Common myeloid progenitor, CD34-positive (primary cell): ENCODE measurements at regions not wholly inside any gene's neighbourhood (a gene's known extent, or its start where the extent isn't known, plus 50 kb on each side); places are given as distances from the start of the nearest gene placed in this dataset.

Experiments
- CTCF ChIA-PET: fragments of 350-600 bp; sonication (Branson Sonifier 250); formaldehyde crosslinking; loops from one replicate; lab custom pipeline; 2021; ENCODE audit warnings: antibody characterized with exemption; lab: Charles Lee
- POLR2A ChIA-PET: fragments of 350-600 bp; sonication (Branson Sonifier 250); formaldehyde crosslinking; loops from one replicate; lab custom pipeline; 2021; ENCODE audit warnings: antibody characterized with exemption; lab: Charles Lee
- DNase-seq, 3 donors: peaks; one replicate each; pipeline versions ENCODE4 v3.0.0 to v3.0.0-alpha.2; 2013
- H3K27ac ChIP-seq, 2 experiments: 1 replicate in 1 of 2; 2 replicates in 1 of 2; pipeline ENCODE4 v1.7.0; 2013; ENCODE audit warnings: inconsistent platforms in 2 of 2, low read length in 2 of 2, mild to moderate bottlenecking in 2 of 2, low read depth in 1 of 2, moderate library complexity in 1 of 2; ENCODE audit not compliant: severe bottlenecking in 2 of 2, insufficient read depth in 1 of 2, poor library complexity in 1 of 2
- H3K27me3 ChIP-seq, 5 experiments: replicated peaks in 2 of 5; 1 replicate in 3 of 5; 2 replicates in 2 of 5; pipeline versions ENCODE4 v1.6.1 to v1.7.0; 2013; ENCODE audit warnings: low read length in 4 of 5, mild to moderate bottlenecking in 2 of 5, moderate library complexity in 2 of 5, inconsistent platforms in 1 of 5; ENCODE audit not compliant: insufficient read depth in 5 of 5, control insufficient read depth in 4 of 5
- H3K36me3 ChIP-seq, 4 experiments: 1 replicate in 2 of 4; 2 replicates in 2 of 4; pipeline versions ENCODE4 v1.6.1 to v1.7.0; 2013; ENCODE audit warnings: low read length in 3 of 4, control low read depth in 1 of 4, mild to moderate bottlenecking in 1 of 4; ENCODE audit not compliant: control insufficient read depth in 4 of 4, insufficient read depth in 4 of 4
- H3K4me1 ChIP-seq, 4 experiments: 1 replicate in 3 of 4; 2 replicates in 1 of 4; pipeline versions ENCODE4 v1.6.1 to v1.7.1; 2013; ENCODE audit warnings: low read length in 3 of 4, mild to moderate bottlenecking in 3 of 4, control low read depth in 1 of 4, inconsistent platforms in 1 of 4, moderate library complexity in 1 of 4; ENCODE audit not compliant: control insufficient read depth in 4 of 4, insufficient read depth in 4 of 4; ENCODE audit errors: control extremely low read depth in 1 of 4
- H3K4me3 ChIP-seq, 7 experiments: 1 replicate in 4 of 7; 2 replicates in 3 of 7; pipeline versions ENCODE4 v1.5.1 to v1.7.0; 2013; ENCODE audit warnings: mild to moderate bottlenecking in 7 of 7, low read length in 6 of 7, moderate library complexity in 6 of 7, inconsistent platforms in 2 of 7, low read depth in 2 of 7, control low read depth in 1 of 7; ENCODE audit not compliant: insufficient read depth in 4 of 7, control insufficient read depth in 1 of 7; ENCODE audit errors: extremely low read depth in 1 of 7
- H3K9me3 ChIP-seq, 5 experiments: 1 replicate in 4 of 5; 2 replicates in 1 of 5; pipeline versions ENCODE4 v1.6.1 to v1.7.1; 2013; ENCODE audit warnings: low read length in 4 of 5, mild to moderate bottlenecking in 2 of 5, inconsistent platforms in 1 of 5, low read depth in 1 of 5, moderate library complexity in 1 of 5; ENCODE audit not compliant: control insufficient read depth in 4 of 5, insufficient read depth in 2 of 5; ENCODE audit errors: control extremely low read depth in 1 of 5
- WGBS: methylation state at CpG from one replicate; pipeline ENCODE4 v1.1.5; 2013; ENCODE audit not compliant: insufficient coverage; 5-methylcytosine and 5-hydroxymethylcytosine counted together

DNA sequence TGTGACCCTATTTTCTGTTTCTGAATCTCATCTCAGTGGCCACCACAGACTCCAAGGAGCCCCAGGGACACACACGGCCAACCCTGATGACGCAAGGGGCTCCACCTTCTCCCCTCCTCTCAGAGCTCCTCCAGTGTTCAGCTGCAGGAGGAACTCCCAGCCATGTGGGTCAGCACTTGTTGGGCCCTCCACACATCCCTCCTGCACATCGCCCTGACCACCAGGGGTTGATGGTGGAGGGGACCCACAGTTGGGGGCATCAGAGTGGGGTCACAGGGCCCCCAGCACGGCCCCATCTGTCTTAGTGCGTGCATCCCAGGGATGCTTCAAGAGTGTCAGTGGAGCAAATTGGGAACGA is 499.6 kb downstream of the BRD1 start:
- Histone ChIP-seq H3K27me3 (peaks cover 0 to 15% (median 0%) of the 10 kb centered on the region in 5 experiments), H3K36me3 (no peaks in the 10 kb centered on the region), H3K27ac (no peak overlapping the region), H3K4me1 (no peaks in the 10 kb centered on the region), H3K9me3 (peaks cover 0 to 27% (median 12%) of the 10 kb centered on the region in 5 experiments), H3K4me3 (no peak overlapping the region)
- POLR2A ChIA-PET, result no interaction called here
- WGBS, result 96% methylated on average over 4 of the region's 6 CpGs
- DNase-seq, result no peak
- CTCF ChIA-PET, result interaction anchor here (1.5 kb wide), 1 partner anchor 23 kb away, joined by 3 read pairs; no protein-coding TSS in a partner anchor

- H3K4me3 ChIP-seq, result no peak overlapping the region
- H3K4me1 ChIP-seq, result no peaks in the 10 kb centered on the region
- no peak for DNase-seq
- peaks cover 0 to 11% (median under 1%) of the 10 kb centered on the region in 5 experiments for H3K27me3 ChIP-seq
- ChIA-PET CTCF (interaction anchor here (1.5 kb wide), 1 partner anchor 23 kb away, joined by 3 read pairs; no protein-coding TSS in a partner anchor), POLR2A (no interaction called here)
- H3K27ac ChIP-seq, result no peak overlapping the region
- peaks cover 0 to 27% (median 12%) of the 10 kb centered on the region in 5 experiments for H3K9me3 ChIP-seq
- WGBS, result 95% methylated on average over 8 of the region's 9 CpGs
- H3K36me3 ChIP-seq, result no peaks in the 10 kb centered on the region
Measured at GRCh38 chr22:49327411-49328117, 500.1 kb downstream of the BRD1 start.

- Histone ChIP-seq H3K27me3 (peaks cover 0 to 11% (median 3%) of the 10 kb centered on the region in 5 experiments), H3K9me3 (peaks cover 0 to 27% (median 12%) of the 10 kb centered on the region in 5 experiments), H3K4me3 (no peak overlapping the region), H3K36me3 (no peaks in the 10 kb centered on the region), H3K4me1 (no peaks in the 10 kb centered on the region), H3K27ac (no peak overlapping the region)
- POLR2A ChIA-PET, result no interaction called here
- no CpG with 5 or more reads among the region's 5 CpGs for WGBS
- CTCF ChIA-PET, result no interaction called here
- DNase-seq, result no peak
Measured at GRCh38 chr22:49326558-49326957, 501.1 kb downstream of the BRD1 start.

- H3K27ac ChIP-seq, result no peak overlapping the region
- WGBS, result 94% methylated on average over 20 of the region's 25 CpGs
- POLR2A ChIA-PET, result no interaction called here
- CTCF ChIA-PET, result no interaction called here
- DNase-seq, result no peak
- H3K9me3 ChIP-seq, result peaks cover 0 to 27% (median 12%) of the 10 kb centered on the region in 5 experiments
- no peaks in the 10 kb centered on the region for H3K36me3 ChIP-seq
- peaks cover 0 to 17% (median 3%) of the 10 kb centered on the region in 5 experiments for H3K27me3 ChIP-seq
- no peak overlapping the region for H3K4me3 ChIP-seq
- H3K4me1 ChIP-seq, result no peaks in the 10 kb centered on the region
Measured at GRCh38 chr22:49325531-49326395, 501.9 kb downstream of the BRD1 start.

DNA sequence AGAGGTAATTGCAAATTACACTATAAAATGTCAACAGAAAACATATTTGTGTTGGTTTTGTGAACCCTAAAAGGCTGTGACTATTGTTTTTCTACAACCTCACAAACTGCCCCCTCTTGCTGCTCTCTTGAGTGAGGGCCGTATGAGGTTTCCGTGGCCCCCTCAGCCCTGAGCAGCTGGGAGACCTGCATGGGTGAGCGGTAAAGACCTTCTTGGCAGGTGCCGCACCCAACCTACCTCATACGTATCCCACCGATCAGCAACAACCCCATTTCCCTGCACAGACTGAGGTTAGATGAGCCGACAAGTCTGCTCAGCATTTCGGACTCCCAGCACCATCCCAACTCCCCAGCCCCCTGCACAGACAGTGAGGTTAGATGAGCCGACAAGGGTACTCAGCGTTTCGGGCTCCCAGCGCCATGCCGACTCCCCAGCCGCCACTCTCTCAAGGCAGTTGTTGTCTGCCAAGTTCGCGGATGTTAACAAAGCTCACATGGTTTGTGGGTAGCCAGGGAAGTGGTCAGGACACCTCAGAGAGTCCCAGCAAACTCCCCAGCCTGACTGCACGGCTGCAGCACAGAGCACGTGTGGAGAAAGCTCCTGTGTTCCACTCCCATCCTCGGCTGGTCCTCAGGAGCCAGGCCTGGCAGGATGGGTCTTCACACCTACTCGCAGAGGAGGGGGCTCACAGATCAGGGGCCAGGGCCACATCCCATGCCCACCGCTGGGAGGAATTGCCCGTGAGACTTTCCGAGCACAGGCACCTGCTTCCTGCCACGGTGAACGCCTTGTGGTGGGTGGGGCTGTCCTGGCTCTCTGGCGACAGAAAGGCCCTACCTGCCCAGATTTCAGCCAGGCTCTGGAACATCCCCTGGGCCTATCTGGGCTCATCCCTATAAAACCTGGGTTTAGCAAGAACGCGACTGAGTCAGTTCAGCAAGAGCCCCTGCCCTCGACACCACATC is 502.9 kb downstream of the BRD1 start:
- Histone ChIP-seq H3K4me3 (no peak overlapping the region), H3K4me1 (no peaks in the 10 kb centered on the region), H3K27ac (no peak overlapping the region), H3K9me3 (peaks cover 0 to 27% (median 12%) of the 10 kb centered on the region in 5 experiments), H3K36me3 (no peaks in the 10 kb centered on the region), H3K27me3 (peaks cover 0 to 19% (median 3%) of the 10 kb centered on the region in 5 experiments)
- ChIA-PET CTCF (no interaction called here), POLR2A (no interaction called here)
- no peak for DNase-seq
- 90% methylated on average over 21 of the region's 29 CpGs for WGBS

DNA sequence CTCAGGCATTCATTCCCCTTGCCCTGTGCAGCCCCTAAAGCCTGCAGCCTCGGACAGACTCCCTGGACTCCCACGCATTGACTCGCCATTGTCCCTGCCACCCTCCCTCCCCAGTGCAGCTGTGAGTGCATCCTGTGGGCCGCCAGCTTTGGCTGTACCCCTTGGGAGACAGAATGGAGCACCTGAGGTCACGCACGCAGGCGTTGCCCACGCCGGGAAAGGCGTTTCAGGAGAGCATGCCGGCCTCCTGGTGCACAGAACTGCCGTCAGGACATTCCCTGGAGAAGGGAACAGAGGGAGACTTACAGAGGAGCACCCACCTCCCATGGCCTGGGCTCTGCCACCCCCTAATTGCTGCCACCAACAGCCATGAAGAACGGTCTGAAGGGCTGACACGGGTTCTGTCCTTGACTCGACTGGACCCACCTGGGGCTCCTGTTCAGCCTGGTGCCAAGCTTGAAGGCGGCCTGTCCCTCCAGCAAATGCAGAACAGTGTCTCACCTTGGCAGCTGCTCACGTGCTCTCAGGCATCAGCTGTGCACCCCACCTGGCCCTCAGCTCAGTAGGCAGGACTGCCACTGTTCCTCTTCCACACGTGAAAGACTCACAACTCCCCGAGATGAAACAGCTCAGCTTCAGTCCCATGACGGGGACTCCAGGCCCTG is 503.8 kb downstream of the BRD1 start:
- ChIA-PET POLR2A (no interaction called here), CTCF (no interaction called here)
- DNase-seq, result no peak

More for the DNA sequence above, 503.8 kb downstream of the BRD1 start:
- WGBS, result 96% methylated on average over 11 of the region's 20 CpGs
- Histone ChIP-seq H3K27ac (no peak overlapping the region), H3K4me3 (no peak overlapping the region), H3K9me3 (peaks cover 0 to 27% (median 12%) of the 10 kb centered on the region in 5 experiments), H3K4me1 (no peaks in the 10 kb centered on the region), H3K27me3 (peaks cover 0 to 25% (median 3%) of the 10 kb centered on the region in 5 experiments), H3K36me3 (no peaks in the 10 kb centered on the region)
